GM12878 (cell line): ENCODE measurements at regions not wholly inside any gene's neighbourhood (a gene's known extent, or its start where the extent isn't known, plus 50 kb on each side); places are given as distances from the start of the nearest gene placed in this dataset.

ENCODE experiments used
- ATAC-seq: fragments of 200-7000 bp; cut with Tn5 transposase; 3 replicates; pipeline ENCODE4 v1.9.1; 2020; ENCODE audit warnings: mild to moderate bottlenecking, moderate library complexity
- BruUV-seq: library from RNA; stranded (reverse); fragments of 400-500 nt; replicated peaks from 2 replicates; lab custom pipeline; 2021; lab: Mats Ljungman, UMichigan
- CTCF ChIA-PET: fragments of 300-600 bp; sonication (Branson Sonifier 250); formaldehyde crosslinking; extraction: SDS; loops from one replicate; lab custom pipeline; 2021; ENCODE audit warnings: inconsistent platforms; lab: Yijun Ruan, JAX
- POLR2A ChIA-PET: fragments of 350-600 bp; formaldehyde crosslinking; extraction: SDS; loops from one replicate; lab custom pipeline; 2021; ENCODE audit warnings: inconsistent platforms; lab: Charles Lee
- RAD21 ChIA-PET: fragments of 300-600 bp; sonication (Branson Sonifier 250); formaldehyde crosslinking; loops from one replicate; lab custom pipeline; 2023; ENCODE audit warnings: antibody characterized with exemption; ENCODE audit not compliant: unreplicated experiment; lab: Charles Lee
- SMC1A ChIA-PET: fragments of 300-600 bp; sonication (Branson Sonifier 250); formaldehyde crosslinking; loops from one replicate; lab custom pipeline; 2023; ENCODE audit not compliant: unreplicated experiment, uncharacterized antibody; lab: Charles Lee
- DNase-seq: peaks from one replicate; pipeline ENCODE4 v3.0.0-alpha.2; 2011; ENCODE audit warnings: low read depth, low spot score
- FAIRE-seq: peaks from 3 replicates; lab custom pipeline; 2011; peaks lifted over from hg19 to GRCh38; lab: Jason Lieb, UNC
- H2AFZ ChIP-seq: 2 replicates; pipeline ENCODE4 v1.6.0; 2011; ENCODE audit warnings: low read depth, low read length, control low read depth; ENCODE audit not compliant: control insufficient read depth
- H3K27ac ChIP-seq: 2 replicates; pipeline ENCODE4 v1.5.1; 2011; ENCODE audit warnings: control low read depth; ENCODE audit not compliant: control insufficient read depth, insufficient read depth
- H3K27me3 ChIP-seq, 2 experiments: replicated peaks in 1 of 2; 2 replicates each; pipeline versions ENCODE4 v1.6.0 to v1.6.1; 2011; ENCODE audit warnings: low read length in 1 of 2; ENCODE audit not compliant: control insufficient read depth in 2 of 2, insufficient read depth in 2 of 2
- H3K36me3 ChIP-seq, 2 experiments: 2 replicates each; pipeline ENCODE4 v1.5.1; 2011; ENCODE audit warnings: low read length in 1 of 2; ENCODE audit not compliant: control insufficient read depth in 2 of 2, insufficient read depth in 2 of 2
- H3K4me1 ChIP-seq: 2 replicates; pipeline ENCODE4 v1.6.1; 2011; ENCODE audit warnings: mild to moderate bottlenecking, low read length, moderate library complexity, mixed read lengths; ENCODE audit not compliant: control insufficient read depth, insufficient read depth
- H3K4me2 ChIP-seq: 2 replicates; pipeline ENCODE4 v1.6.0; 2011; ENCODE audit warnings: control low read depth; ENCODE audit not compliant: control insufficient read depth, insufficient read depth
- H3K4me3 ChIP-seq: fragments of 200-600 bp; sonication (generic); 2 replicates; pipeline ENCODE4 v1.5.1; 2016
- H3K79me2 ChIP-seq: 2 replicates; pipeline ENCODE4 v1.6.0; 2011; ENCODE audit warnings: low read length; ENCODE audit not compliant: control insufficient read depth, insufficient read depth
- H3K9ac ChIP-seq: 2 replicates; pipeline ENCODE4 v1.8.0; 2011; ENCODE audit warnings: low read length, control low read depth, mixed read lengths; ENCODE audit not compliant: control insufficient read depth, insufficient read depth
- H3K9me3 ChIP-seq: replicated peaks from 3 replicates; pipeline ENCODE4 v1.5.1; 2011; ENCODE audit warnings: mild to moderate bottlenecking, low read length; ENCODE audit not compliant: control insufficient read depth, insufficient read depth
- H4K20me1 ChIP-seq: 2 replicates; pipeline ENCODE4 v1.6.0; 2011; ENCODE audit not compliant: control insufficient read depth, insufficient read depth
- BMI1 ChIP-seq: fragments of 450-650 bp; IDR thresholded peaks from 2 replicates; pipeline ENCODE4 v1.6.1; 2016; ENCODE audit warnings: mild to moderate bottlenecking, moderate library complexity, borderline replicate concordance
- CBFB ChIP-seq: IDR thresholded peaks from 2 replicates; pipeline ENCODE4 v1.6.1; 2016; ENCODE audit warnings: antibody characterized with exemption, low read depth
- CHD4 ChIP-seq: fragments of 200-600 bp; sonication (generic); IDR thresholded peaks from 2 replicates; pipeline ENCODE4 v1.6.1; 2016; ENCODE audit warnings: mild to moderate bottlenecking
- EGR1 ChIP-seq, 2 experiments: IDR thresholded peaks; 1 replicate in 1 of 2; 2 replicates in 1 of 2; pipeline ENCODE4 v1.6.1; 2011 to 2012; ENCODE audit warnings: low read depth in 2 of 2, low read length in 2 of 2, borderline replicate concordance in 1 of 2, mild to moderate bottlenecking in 1 of 2, moderate library complexity in 1 of 2
- MXI1 ChIP-seq: fragments of 150-350 bp; IDR thresholded peaks from 2 replicates; pipeline ENCODE4 v1.6.1; 2011; ENCODE audit warnings: low read depth, mild to moderate bottlenecking, inconsistent platforms, low read length, improper control_type of control experiment
- NFYA ChIP-seq: IDR thresholded peaks from 2 replicates; pipeline ENCODE4 v1.6.1; 2011; ENCODE audit warnings: low read depth, mild to moderate bottlenecking, low read length, improper control_type of control experiment, borderline replicate concordance
- POLR2AphosphoS2 ChIP-seq: IDR thresholded peaks from 2 replicates; pipeline ENCODE4 v1.6.1; 2011; ENCODE audit warnings: low read depth, mild to moderate bottlenecking, low read length, improper control_type of control experiment, moderate library complexity
- SMC3 ChIP-seq: IDR thresholded peaks from 2 replicates; pipeline ENCODE4 v1.6.1; 2011; ENCODE audit warnings: low read length, improper control_type of control experiment, borderline replicate concordance
- SPI1 ChIP-seq: IDR thresholded peaks from 2 replicates; pipeline ENCODE4 v1.6.1; 2011; ENCODE audit warnings: low read depth, mild to moderate bottlenecking, low read length, moderate library complexity, borderline replicate concordance; ENCODE audit not compliant: insufficient read depth
- TBL1XR1 ChIP-seq: IDR thresholded peaks from 2 replicates; pipeline ENCODE4 v1.6.1; 2012; ENCODE audit warnings: low read depth, low read length, improper control_type of control experiment
- USF2 ChIP-seq: IDR thresholded peaks from 2 replicates; pipeline ENCODE4 v1.6.1; 2011; ENCODE audit warnings: low read depth, low read length, improper control_type of control experiment, borderline replicate concordance
- ZNF384 ChIP-seq: IDR thresholded peaks from 2 replicates; pipeline ENCODE4 v1.6.1; 2012; ENCODE audit warnings: low read depth, mild to moderate bottlenecking, low read length, improper control_type of control experiment, borderline replicate concordance
- WGBS: methylation state at CpG from one replicate; pipeline ENCODE4 v1.1.6; 2016; ENCODE audit warnings: low lambda C conversion rate; ENCODE audit not compliant: insufficient replicate concordance, insufficient coverage; ENCODE audit errors: missing lambda C conversion rate; 5-methylcytosine and 5-hydroxymethylcytosine counted together
- in situ Hi-C: fragments of 300-500 bp; cut with MboI; formaldehyde crosslinking; loops from 9 replicates; pipeline ENCODE4 v1.14.3; 2018; ENCODE audit warnings: mixed read lengths
- intact Hi-C: fragments of 100-400 bp; cut with micrococcal nuclease; formaldehyde crosslinking; loops from one replicate; pipeline ENCODE4 v1.14.2; 2022; ENCODE audit not compliant: unreplicated experiment
- TF ChIP-seq, protein P1 (sequence below): fragments of 450-650 bp; IDR thresholded peaks from 2 replicates; pipeline ENCODE4 v1.6.1; 2018; ENCODE audit warnings: mild to moderate bottlenecking, low read depth, moderate library complexity; ENCODE audit not compliant: partially characterized antibody
- TF ChIP-seq, protein P2 (sequence below): fragments of 450-650 bp; IDR thresholded peaks from 2 replicates; pipeline ENCODE4 v1.6.1; 2017; ENCODE audit warnings: antibody characterized with exemption, mild to moderate bottlenecking, moderate library complexity
- TF ChIP-seq, protein P3 (sequence below): fragments of 450-650 bp; IDR thresholded peaks from 2 replicates; pipeline ENCODE4 v1.6.1; 2017; ENCODE audit warnings: borderline replicate concordance

GRCh38 chr4:188959424-188959823 lies 820.2 kb downstream of the TRIML1 start:
- no TSS peak for BruUV-seq
- H3K27me3 ChIP-seq = no peaks in the 10 kb centered on the region
- ChIA-PET SMC1A (no interaction called here), RAD21 (no interaction called here), POLR2A (no interaction called here), CTCF (no interaction called here)
- H3K36me3 ChIP-seq = no peaks in the 10 kb centered on the region
- no peak overlapping the region for H3K4me2 ChIP-seq
- 42% methylated on average over 6 of the region's 6 CpGs for WGBS
- no peak for DNase-seq
- ATAC-seq = no peak
- no peaks in the 10 kb centered on the region for H3K79me2 ChIP-seq
- no peak overlapping the region for H3K4me3 ChIP-seq
- no peak overlapping the region for H3K27ac ChIP-seq
- intact Hi-C loops (no loop called here), in situ Hi-C loops (no loop called here)
- no peaks in the 10 kb centered on the region for H3K4me1 ChIP-seq
- no peak overlapping the region for H2AFZ ChIP-seq
- H3K9me3 ChIP-seq = no peaks in the 10 kb centered on the region
- H3K9ac ChIP-seq = no peak overlapping the region
- no peaks in the 10 kb centered on the region for H4K20me1 ChIP-seq
- FAIRE-seq = no peak
- TF ChIP-seq, protein P1, sequence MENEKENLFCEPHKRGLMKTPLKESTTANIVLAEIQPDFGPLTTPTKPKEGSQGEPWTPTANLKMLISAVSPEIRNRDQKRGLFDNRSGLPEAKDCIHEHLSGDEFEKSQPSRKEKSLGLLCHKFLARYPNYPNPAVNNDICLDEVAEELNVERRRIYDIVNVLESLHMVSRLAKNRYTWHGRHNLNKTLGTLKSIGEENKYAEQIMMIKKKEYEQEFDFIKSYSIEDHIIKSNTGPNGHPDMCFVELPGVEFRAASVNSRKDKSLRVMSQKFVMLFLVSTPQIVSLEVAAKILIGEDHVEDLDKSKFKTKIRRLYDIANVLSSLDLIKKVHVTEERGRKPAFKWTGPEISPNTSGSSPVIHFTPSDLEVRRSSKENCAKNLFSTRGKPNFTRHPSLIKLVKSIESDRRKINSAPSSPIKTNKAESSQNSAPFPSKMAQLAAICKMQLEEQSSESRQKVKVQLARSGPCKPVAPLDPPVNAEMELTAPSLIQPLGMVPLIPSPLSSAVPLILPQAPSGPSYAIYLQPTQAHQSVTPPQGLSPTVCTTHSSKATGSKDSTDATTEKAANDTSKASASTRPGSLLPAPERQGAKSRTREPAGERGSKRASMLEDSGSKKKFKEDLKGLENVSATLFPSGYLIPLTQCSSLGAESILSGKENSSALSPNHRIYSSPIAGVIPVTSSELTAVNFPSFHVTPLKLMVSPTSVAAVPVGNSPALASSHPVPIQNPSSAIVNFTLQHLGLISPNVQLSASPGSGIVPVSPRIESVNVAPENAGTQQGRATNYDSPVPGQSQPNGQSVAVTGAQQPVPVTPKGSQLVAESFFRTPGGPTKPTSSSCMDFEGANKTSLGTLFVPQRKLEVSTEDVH = no peak
- TF ChIP-seq EGR1 (IDR thresholded peaks at IDR 0.05; ENCODE audit: borderline replicate concordance in 1 of 2, low read depth in 2 of 2, low read length in 2 of 2) (no peak), CBFB (no peak), SMC3 (no peak), BMI1 (no peak), MXI1 (no peak), SPI1 (no peak), USF2 (no peak), CHD4 (no peak), ZNF384 (no peak), TBL1XR1 (no peak), POLR2AphosphoS2 (no peak), NFYA (no peak)
- TF ChIP-seq, protein P2, sequence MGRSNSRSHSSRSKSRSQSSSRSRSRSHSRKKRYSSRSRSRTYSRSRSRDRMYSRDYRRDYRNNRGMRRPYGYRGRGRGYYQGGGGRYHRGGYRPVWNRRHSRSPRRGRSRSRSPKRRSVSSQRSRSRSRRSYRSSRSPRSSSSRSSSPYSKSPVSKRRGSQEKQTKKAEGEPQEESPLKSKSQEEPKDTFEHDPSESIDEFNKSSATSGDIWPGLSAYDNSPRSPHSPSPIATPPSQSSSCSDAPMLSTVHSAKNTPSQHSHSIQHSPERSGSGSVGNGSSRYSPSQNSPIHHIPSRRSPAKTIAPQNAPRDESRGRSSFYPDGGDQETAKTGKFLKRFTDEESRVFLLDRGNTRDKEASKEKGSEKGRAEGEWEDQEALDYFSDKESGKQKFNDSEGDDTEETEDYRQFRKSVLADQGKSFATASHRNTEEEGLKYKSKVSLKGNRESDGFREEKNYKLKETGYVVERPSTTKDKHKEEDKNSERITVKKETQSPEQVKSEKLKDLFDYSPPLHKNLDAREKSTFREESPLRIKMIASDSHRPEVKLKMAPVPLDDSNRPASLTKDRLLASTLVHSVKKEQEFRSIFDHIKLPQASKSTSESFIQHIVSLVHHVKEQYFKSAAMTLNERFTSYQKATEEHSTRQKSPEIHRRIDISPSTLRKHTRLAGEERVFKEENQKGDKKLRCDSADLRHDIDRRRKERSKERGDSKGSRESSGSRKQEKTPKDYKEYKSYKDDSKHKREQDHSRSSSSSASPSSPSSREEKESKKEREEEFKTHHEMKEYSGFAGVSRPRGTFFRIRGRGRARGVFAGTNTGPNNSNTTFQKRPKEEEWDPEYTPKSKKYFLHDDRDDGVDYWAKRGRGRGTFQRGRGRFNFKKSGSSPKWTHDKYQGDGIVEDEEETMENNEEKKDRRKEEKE = no peak
- TF ChIP-seq, protein P3, sequence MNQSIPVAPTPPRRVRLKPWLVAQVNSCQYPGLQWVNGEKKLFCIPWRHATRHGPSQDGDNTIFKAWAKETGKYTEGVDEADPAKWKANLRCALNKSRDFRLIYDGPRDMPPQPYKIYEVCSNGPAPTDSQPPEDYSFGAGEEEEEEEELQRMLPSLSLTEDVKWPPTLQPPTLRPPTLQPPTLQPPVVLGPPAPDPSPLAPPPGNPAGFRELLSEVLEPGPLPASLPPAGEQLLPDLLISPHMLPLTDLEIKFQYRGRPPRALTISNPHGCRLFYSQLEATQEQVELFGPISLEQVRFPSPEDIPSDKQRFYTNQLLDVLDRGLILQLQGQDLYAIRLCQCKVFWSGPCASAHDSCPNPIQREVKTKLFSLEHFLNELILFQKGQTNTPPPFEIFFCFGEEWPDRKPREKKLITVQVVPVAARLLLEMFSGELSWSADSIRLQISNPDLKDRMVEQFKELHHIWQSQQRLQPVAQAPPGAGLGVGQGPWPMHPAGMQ = no peak
